GM23338 (cell line): ENCODE measurements at regions not wholly inside any gene's neighbourhood (a gene's known extent, or its start where the extent isn't known, plus 50 kb on each side); places are given as distances from the start of the nearest gene placed in this dataset.

ENCODE experiments used
- ATAC-seq: fragments of 200-7000 bp; cut with Tn5 transposase; 3 replicates; pipeline ENCODE4 v1.9.1; 2020
- DNase-seq: peaks from one replicate; pipeline ENCODE4 v3.0.0-alpha.2; 2015; ENCODE audit warnings: low spot score
- H2AFZ ChIP-seq: fragments of 200-600 bp; sonication (generic); 2 replicates; pipeline ENCODE4 v1.8.0; 2016; ENCODE audit warnings: antibody characterized with exemption, mild to moderate bottlenecking, moderate library complexity
- H3F3A ChIP-seq: fragments of 200-600 bp; sonication (generic); replicated peaks from 2 replicates; pipeline ENCODE4 v1.8.0; 2017; ENCODE audit warnings: antibody characterized with exemption, mixed run types, low read depth
- H3K27ac ChIP-seq: fragments of 200-600 bp; sonication (generic); 2 replicates; pipeline ENCODE4 v1.6.1; 2016; ENCODE audit warnings: low read depth
- H3K27me3 ChIP-seq: fragments of 200-600 bp; sonication (generic); 2 replicates; pipeline ENCODE4 v1.8.0; 2016; ENCODE audit warnings: mild to moderate bottlenecking, mixed run types, moderate library complexity; ENCODE audit not compliant: insufficient read depth
- H3K36me3 ChIP-seq: fragments of 200-600 bp; sonication (generic); 2 replicates; pipeline ENCODE4 v1.8.0; 2016; ENCODE audit warnings: mild to moderate bottlenecking; ENCODE audit not compliant: insufficient read depth
- H3K4me1 ChIP-seq: fragments of 200-600 bp; sonication (generic); 2 replicates; pipeline ENCODE4 v1.8.0; 2016; ENCODE audit warnings: mild to moderate bottlenecking, moderate library complexity; ENCODE audit not compliant: insufficient read depth
- H3K4me2 ChIP-seq: fragments of 200-600 bp; sonication (generic); 2 replicates; pipeline ENCODE4 v1.7.1; 2017; ENCODE audit warnings: mixed run types
- H3K4me3 ChIP-seq: fragments of 200-600 bp; sonication (generic); 2 replicates; pipeline ENCODE4 v1.6.1; 2016; ENCODE audit warnings: mixed run types
- H3K79me2 ChIP-seq: fragments of 200-600 bp; sonication (generic); replicated peaks from 2 replicates; pipeline ENCODE4 v1.8.0; 2017; ENCODE audit warnings: mild to moderate bottlenecking; ENCODE audit not compliant: insufficient read depth
- H3K9me2 ChIP-seq: fragments of 200-600 bp; sonication (generic); 2 replicates; pipeline ENCODE4 v1.8.0; 2017; ENCODE audit not compliant: insufficient read depth
- H4K20me1 ChIP-seq: fragments of 200-600 bp; sonication (generic); replicated peaks from 2 replicates; pipeline ENCODE4 v1.8.0; 2017; ENCODE audit warnings: mild to moderate bottlenecking; ENCODE audit not compliant: insufficient read depth
- H3K27ac Mint-ChIP-seq: 2 replicates; pipeline ENCODE4 v1.8.0; 2020; ENCODE audit warnings: inconsistent platforms, mild to moderate bottlenecking, moderate library complexity, mixed read lengths
- H3K27me3 Mint-ChIP-seq: 3 replicates; pipeline ENCODE4 v1.8.0; 2022; ENCODE audit warnings: low read depth, mild to moderate bottlenecking, moderate library complexity, mixed read lengths, inconsistent platforms; ENCODE audit not compliant: insufficient read depth, poor library complexity
- H3K36me3 Mint-ChIP-seq: 3 replicates; pipeline ENCODE4 v1.8.0; 2021; ENCODE audit warnings: low read depth, mild to moderate bottlenecking, inconsistent platforms, moderate library complexity, mixed read lengths
- H3K4me1 Mint-ChIP-seq: 3 replicates; pipeline ENCODE4 v1.8.0; 2020; ENCODE audit warnings: mild to moderate bottlenecking, inconsistent platforms, mixed read lengths
- H3K4me3 Mint-ChIP-seq: 3 replicates; pipeline ENCODE4 v1.8.0; 2021; ENCODE audit warnings: moderate library complexity, mild to moderate bottlenecking, inconsistent platforms, mixed read lengths
- H3K9me3 Mint-ChIP-seq: 3 replicates; pipeline ENCODE4 v1.8.0; 2020; ENCODE audit warnings: moderate library complexity, mild to moderate bottlenecking, inconsistent platforms, mixed read lengths
- EZH2phosphoT487 ChIP-seq: fragments of 200-600 bp; sonication (generic); IDR thresholded peaks from one replicate; pipeline ENCODE4 v1.8.1; 2018; ENCODE audit warnings: antibody characterized with exemption; ENCODE audit not compliant: unreplicated experiment
- POLR2AphosphoS5 ChIP-seq: IDR thresholded peaks from 2 replicates; pipeline ENCODE4 v1.6.1; 2016; ENCODE audit warnings: antibody characterized with exemption, low read depth
- STAT1 ChIP-seq: IDR thresholded peaks from one replicate; pipeline ENCODE4 v1.6.1; 2016; ENCODE audit warnings: antibody characterized with exemption; ENCODE audit not compliant: unreplicated experiment
- TF ChIP-seq, protein P1 (sequence below): IDR thresholded peaks from one replicate; pipeline ENCODE4 v1.6.1; 2018; ENCODE audit warnings: antibody characterized with exemption; ENCODE audit not compliant: unreplicated experiment
- TF ChIP-seq, protein P2 (sequence below): IDR thresholded peaks from 2 replicates; pipeline ENCODE4 v1.6.1; 2016; ENCODE audit warnings: antibody characterized with exemption

DNA sequence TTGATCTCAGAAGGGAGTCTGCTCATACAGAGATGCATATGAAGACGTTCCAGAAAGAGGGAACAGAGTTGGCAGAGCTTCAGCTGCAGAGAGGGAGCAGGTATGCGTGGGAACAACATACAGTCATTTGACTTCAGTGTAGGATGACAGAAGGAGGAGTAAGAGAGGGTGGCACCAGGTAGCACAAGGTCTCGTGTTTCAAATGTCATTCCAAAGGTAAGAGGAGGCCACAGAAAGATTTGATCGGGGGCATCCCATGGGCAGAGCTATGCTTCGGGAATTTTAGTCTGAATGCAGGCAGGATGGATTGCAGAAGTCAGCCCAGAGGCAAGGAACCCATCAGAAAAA lies 367.1 kb downstream of the CDK5RAP2 start:
- no peaks in the 10 kb centered on the region for H3K36me3 ChIP-seq
- H3K27me3 ChIP-seq: no peaks in the 10 kb centered on the region
- H4K20me1 ChIP-seq: no peaks in the 10 kb centered on the region
- TF ChIP-seq STAT1: no peak
- TF ChIP-seq POLR2AphosphoS5: no peak
- TF ChIP-seq EZH2phosphoT487: no peak
- TF ChIP-seq, protein P1, sequence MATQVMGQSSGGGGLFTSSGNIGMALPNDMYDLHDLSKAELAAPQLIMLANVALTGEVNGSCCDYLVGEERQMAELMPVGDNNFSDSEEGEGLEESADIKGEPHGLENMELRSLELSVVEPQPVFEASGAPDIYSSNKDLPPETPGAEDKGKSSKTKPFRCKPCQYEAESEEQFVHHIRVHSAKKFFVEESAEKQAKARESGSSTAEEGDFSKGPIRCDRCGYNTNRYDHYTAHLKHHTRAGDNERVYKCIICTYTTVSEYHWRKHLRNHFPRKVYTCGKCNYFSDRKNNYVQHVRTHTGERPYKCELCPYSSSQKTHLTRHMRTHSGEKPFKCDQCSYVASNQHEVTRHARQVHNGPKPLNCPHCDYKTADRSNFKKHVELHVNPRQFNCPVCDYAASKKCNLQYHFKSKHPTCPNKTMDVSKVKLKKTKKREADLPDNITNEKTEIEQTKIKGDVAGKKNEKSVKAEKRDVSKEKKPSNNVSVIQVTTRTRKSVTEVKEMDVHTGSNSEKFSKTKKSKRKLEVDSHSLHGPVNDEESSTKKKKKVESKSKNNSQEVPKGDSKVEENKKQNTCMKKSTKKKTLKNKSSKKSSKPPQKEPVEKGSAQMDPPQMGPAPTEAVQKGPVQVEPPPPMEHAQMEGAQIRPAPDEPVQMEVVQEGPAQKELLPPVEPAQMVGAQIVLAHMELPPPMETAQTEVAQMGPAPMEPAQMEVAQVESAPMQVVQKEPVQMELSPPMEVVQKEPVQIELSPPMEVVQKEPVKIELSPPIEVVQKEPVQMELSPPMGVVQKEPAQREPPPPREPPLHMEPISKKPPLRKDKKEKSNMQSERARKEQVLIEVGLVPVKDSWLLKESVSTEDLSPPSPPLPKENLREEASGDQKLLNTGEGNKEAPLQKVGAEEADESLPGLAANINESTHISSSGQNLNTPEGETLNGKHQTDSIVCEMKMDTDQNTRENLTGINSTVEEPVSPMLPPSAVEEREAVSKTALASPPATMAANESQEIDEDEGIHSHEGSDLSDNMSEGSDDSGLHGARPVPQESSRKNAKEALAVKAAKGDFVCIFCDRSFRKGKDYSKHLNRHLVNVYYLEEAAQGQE: no peak
- no peak overlapping the region for H3K4me3 Mint-ChIP-seq
- no peaks in the 10 kb centered on the region for H3K4me1 ChIP-seq
- H3K27ac Mint-ChIP-seq: no peak overlapping the region
- H3K9me2 ChIP-seq: peaks cover 9% of the 10 kb centered on the region
- H3K4me3 ChIP-seq: no peak overlapping the region
- no peak overlapping the region for H3K27ac ChIP-seq
- H3K27me3 Mint-ChIP-seq: peaks cover 1% of the 10 kb centered on the region
- DNase-seq (no peak), ATAC-seq (no peak)
- H3K9me3 Mint-ChIP-seq: no peaks in the 10 kb centered on the region; the same call in 2 of the 3 replicates
- H2AFZ ChIP-seq: no peak overlapping the region
- H3K79me2 ChIP-seq: no peaks in the 10 kb centered on the region
- H3K4me1 Mint-ChIP-seq: peaks cover 6% of the 10 kb centered on the region; the same call in 2 of the 3 replicates
- H3K36me3 Mint-ChIP-seq: no peaks in the 10 kb centered on the region
- H3F3A ChIP-seq: no peaks in the 10 kb centered on the region
- H3K4me2 ChIP-seq: no peak overlapping the region

DNA sequence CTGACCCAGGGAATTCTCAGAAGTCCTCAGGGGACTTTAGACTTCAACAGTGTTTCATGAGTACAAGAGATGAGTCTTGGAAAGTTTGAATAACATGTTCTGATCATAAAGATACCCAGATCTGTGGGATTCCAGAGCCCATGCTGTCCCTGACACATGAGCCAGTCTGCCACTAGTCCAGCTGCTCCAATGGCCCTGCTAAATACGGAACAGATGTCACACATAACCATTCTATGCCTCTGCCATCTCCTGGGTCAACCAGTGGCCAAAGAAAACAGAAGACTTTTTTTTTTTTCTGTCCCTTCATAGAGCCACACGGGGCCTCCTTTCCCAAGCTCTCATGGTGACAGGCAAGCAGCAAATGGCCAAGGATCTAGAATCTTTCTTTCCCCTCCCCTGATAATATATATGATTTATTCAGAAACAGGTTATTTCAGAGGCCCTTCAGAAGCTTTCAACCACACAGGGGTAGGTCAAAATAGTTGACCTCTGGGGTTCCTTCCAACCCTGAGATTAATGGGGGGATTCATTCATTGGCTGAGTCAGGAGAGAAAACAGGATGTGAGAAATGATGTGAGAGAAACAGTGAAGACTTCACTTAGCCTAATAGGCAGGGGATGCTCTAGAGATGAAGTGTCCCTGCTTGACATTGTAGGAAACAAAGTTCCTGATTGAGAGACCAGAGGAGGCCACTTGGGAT lies 367.7 kb downstream of the CDK5RAP2 start:
- no peak overlapping the region for H3K4me3 Mint-ChIP-seq
- DNase-seq (no peak), ATAC-seq (no peak)
- no peaks in the 10 kb centered on the region for H3K36me3 Mint-ChIP-seq
- Histone ChIP-seq H3K36me3 (no peaks in the 10 kb centered on the region), H3K27me3 (no peaks in the 10 kb centered on the region), H3K79me2 (no peaks in the 10 kb centered on the region), H3K4me3 (no peak overlapping the region), H2AFZ (no peak overlapping the region), H3K4me1 (no peaks in the 10 kb centered on the region), H3K27ac (no peak overlapping the region), H3K9me2 (peaks cover 6% of the 10 kb centered on the region), H3K4me2 (no peak overlapping the region), H3F3A (no peaks in the 10 kb centered on the region), H4K20me1 (no peaks in the 10 kb centered on the region)
- H3K27me3 Mint-ChIP-seq: no peaks in the 10 kb centered on the region
- peaks cover 6% of the 10 kb centered on the region; the same call in 2 of the 3 replicates for H3K4me1 Mint-ChIP-seq
- no peak overlapping the region for H3K27ac Mint-ChIP-seq
- TF ChIP-seq, protein P2, sequence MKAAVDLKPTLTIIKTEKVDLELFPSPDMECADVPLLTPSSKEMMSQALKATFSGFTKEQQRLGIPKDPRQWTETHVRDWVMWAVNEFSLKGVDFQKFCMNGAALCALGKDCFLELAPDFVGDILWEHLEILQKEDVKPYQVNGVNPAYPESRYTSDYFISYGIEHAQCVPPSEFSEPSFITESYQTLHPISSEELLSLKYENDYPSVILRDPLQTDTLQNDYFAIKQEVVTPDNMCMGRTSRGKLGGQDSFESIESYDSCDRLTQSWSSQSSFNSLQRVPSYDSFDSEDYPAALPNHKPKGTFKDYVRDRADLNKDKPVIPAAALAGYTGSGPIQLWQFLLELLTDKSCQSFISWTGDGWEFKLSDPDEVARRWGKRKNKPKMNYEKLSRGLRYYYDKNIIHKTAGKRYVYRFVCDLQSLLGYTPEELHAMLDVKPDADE: no peak
- no peaks in the 10 kb centered on the region; the same call in 2 of the 3 replicates for H3K9me3 Mint-ChIP-seq
